Ishikawa (cell line): ENCODE measurements at regions not wholly inside any gene's neighbourhood (a gene's known extent, or its start where the extent isn't known, plus 50 kb on each side); places are given as distances from the start of the nearest gene placed in this dataset.

Source experiments
- CEBPB ChIP-seq: IDR thresholded peaks from 2 replicates; pipeline ENCODE4 v1.6.1; 2012
- CREB1 ChIP-seq: IDR thresholded peaks from 2 replicates; pipeline ENCODE4 v1.6.1; 2012; ENCODE audit warnings: low read depth
- EGR1 ChIP-seq: IDR thresholded peaks from 2 replicates; pipeline ENCODE4 v1.6.1; 2012
- EP300 ChIP-seq: IDR thresholded peaks from 2 replicates; pipeline ENCODE4 v1.6.1; 2012; ENCODE audit warnings: borderline replicate concordance
- FOXM1 ChIP-seq: IDR thresholded peaks from 2 replicates; pipeline ENCODE4 v1.6.1; 2012; ENCODE audit warnings: low read depth, borderline replicate concordance
- MAX ChIP-seq: IDR thresholded peaks from 2 replicates; pipeline ENCODE4 v1.6.1; 2012
- NFIC ChIP-seq: IDR thresholded peaks from 2 replicates; pipeline ENCODE4 v1.6.1; 2012
- RAD21 ChIP-seq: IDR thresholded peaks from 2 replicates; pipeline ENCODE4 v1.6.1; 2012; ENCODE audit warnings: low read depth
- REST ChIP-seq: IDR thresholded peaks from 2 replicates; pipeline ENCODE4 v1.6.1; 2012; ENCODE audit warnings: low read depth, mild to moderate bottlenecking
- TAF1 ChIP-seq: IDR thresholded peaks from 2 replicates; pipeline ENCODE4 v1.6.1; 2012; ENCODE audit warnings: low read depth, mild to moderate bottlenecking
- TCF12 ChIP-seq: IDR thresholded peaks from 2 replicates; pipeline ENCODE4 v1.6.1; 2012; ENCODE audit warnings: low read depth
- TEAD4 ChIP-seq: IDR thresholded peaks from 2 replicates; pipeline ENCODE4 v1.6.1; 2012
- USF1 ChIP-seq: IDR thresholded peaks from 2 replicates; pipeline ENCODE4 v1.6.1; 2012
- YY1 ChIP-seq: IDR thresholded peaks from 2 replicates; pipeline ENCODE4 v1.6.1; 2012; ENCODE audit warnings: low read depth
- ZBTB7A ChIP-seq: IDR thresholded peaks from 2 replicates; pipeline ENCODE4 v1.6.1; 2012; ENCODE audit warnings: low read depth

GRCh38 chr2:58983111-58983510 is 742.0 kb upstream of the FANCL start:
- TF ChIP-seq RAD21 = no peak
- no peak for TF ChIP-seq ZBTB7A

- TF ChIP-seq CEBPB (no peak), EGR1 (no peak), YY1 (no peak), USF1 (no peak), TCF12 (no peak)
These were observed 740.1 kb upstream of the FANCL start for GRCh38 chr2:58981237-58981636.

GRCh38 chr2:58976375-58977071 is 735.4 kb upstream of the FANCL start:
- TF ChIP-seq EP300 (no peak), CREB1 (no peak), EGR1 (no peak), ZBTB7A (no peak), RAD21 (no peak), TAF1 (no peak), CEBPB (no peak), REST (no peak), YY1 (no peak), USF1 (no peak), TCF12 (no peak), TEAD4 (no peak), FOXM1 (no peak), NFIC (no peak), MAX (no peak)

- TF ChIP-seq CREB1 = no peak
- TF ChIP-seq EP300 = no peak
- TF ChIP-seq ZBTB7A = no peak
- no peak for TF ChIP-seq TCF12
- TF ChIP-seq REST = no peak
- no peak for TF ChIP-seq NFIC
- TF ChIP-seq TEAD4 = no peak
- no peak for TF ChIP-seq YY1
- no peak for TF ChIP-seq MAX
- no peak for TF ChIP-seq EGR1
- no peak for TF ChIP-seq USF1
- TF ChIP-seq TAF1 = no peak
- TF ChIP-seq FOXM1 = no peak
- TF ChIP-seq CEBPB = no peak
- no peak for TF ChIP-seq RAD21
These were observed 733.8 kb upstream of the FANCL start for GRCh38 chr2:58974881-58975280.

GRCh38 chr2:58974426-58974825 is 733.3 kb upstream of the FANCL start:
- TF ChIP-seq MAX = no peak
- TF ChIP-seq EGR1 = no peak
- TF ChIP-seq EP300 = no peak
- TF ChIP-seq FOXM1 = no peak
- TF ChIP-seq NFIC = no peak

- TF ChIP-seq TAF1 = no peak
- TF ChIP-seq EP300 = no peak
- no peak for TF ChIP-seq YY1
- TF ChIP-seq USF1 = no peak
- no peak for TF ChIP-seq TEAD4
- no peak for TF ChIP-seq CREB1
- no peak for TF ChIP-seq CEBPB
- no peak for TF ChIP-seq ZBTB7A
- no peak for TF ChIP-seq RAD21
- no peak for TF ChIP-seq EGR1
- TF ChIP-seq NFIC = no peak
- no peak for TF ChIP-seq FOXM1
- TF ChIP-seq MAX = no peak
- no peak for TF ChIP-seq REST
- TF ChIP-seq TCF12 = no peak
These were observed 732.7 kb upstream of the FANCL start for GRCh38 chr2:58973811-58974281.
